ENCODE measurements at regions not wholly inside any gene's neighbourhood (a gene's known extent, or its start where the extent isn't known, plus 50 kb on each side); places are given as distances from the start of the nearest gene placed in this dataset.

DNA sequence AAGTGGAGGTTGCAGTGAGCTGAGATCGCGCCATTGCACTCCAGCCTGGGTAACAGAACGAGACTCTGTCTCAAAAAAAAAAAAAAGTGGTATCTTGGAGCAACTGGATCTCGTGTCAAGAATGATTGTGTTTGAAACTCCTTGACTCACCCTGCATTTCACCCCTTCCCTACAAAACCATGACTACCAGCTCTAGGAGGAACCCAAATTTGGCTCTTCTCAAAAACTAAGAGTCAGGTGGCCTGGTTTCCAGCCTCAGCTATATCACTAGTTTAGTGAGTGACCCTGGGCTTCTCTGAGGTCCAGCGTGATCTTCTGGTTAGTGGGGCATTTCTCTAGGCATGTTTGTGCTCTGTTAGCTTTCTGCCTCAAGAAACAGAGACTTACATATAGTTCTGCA, 222.1 kb downstream of the FAM43A start:
- H3K4me2 ChIP-seq (ENCODE audit: low read depth, low read length, poor library complexity, severe bottlenecking): no peak overlapping the region
- peaks cover 8% of the 10 kb centered on the region for H3K4me1 ChIP-seq (ENCODE audit: insufficient read depth, low read length, poor library complexity, severe bottlenecking)
- no peaks in the 10 kb centered on the region for H3K36me3 ChIP-seq (ENCODE audit: insufficient read depth, low read length)
- no peaks in the 10 kb centered on the region for H3K9me2 ChIP-seq (replicated peaks; ENCODE audit: low read depth, low read length)
- no peak for TF ChIP-seq EZH2phosphoT487 (IDR thresholded peaks at IDR 0.05; ENCODE audit: borderline replicate concordance)
- TF ChIP-seq, protein P1, sequence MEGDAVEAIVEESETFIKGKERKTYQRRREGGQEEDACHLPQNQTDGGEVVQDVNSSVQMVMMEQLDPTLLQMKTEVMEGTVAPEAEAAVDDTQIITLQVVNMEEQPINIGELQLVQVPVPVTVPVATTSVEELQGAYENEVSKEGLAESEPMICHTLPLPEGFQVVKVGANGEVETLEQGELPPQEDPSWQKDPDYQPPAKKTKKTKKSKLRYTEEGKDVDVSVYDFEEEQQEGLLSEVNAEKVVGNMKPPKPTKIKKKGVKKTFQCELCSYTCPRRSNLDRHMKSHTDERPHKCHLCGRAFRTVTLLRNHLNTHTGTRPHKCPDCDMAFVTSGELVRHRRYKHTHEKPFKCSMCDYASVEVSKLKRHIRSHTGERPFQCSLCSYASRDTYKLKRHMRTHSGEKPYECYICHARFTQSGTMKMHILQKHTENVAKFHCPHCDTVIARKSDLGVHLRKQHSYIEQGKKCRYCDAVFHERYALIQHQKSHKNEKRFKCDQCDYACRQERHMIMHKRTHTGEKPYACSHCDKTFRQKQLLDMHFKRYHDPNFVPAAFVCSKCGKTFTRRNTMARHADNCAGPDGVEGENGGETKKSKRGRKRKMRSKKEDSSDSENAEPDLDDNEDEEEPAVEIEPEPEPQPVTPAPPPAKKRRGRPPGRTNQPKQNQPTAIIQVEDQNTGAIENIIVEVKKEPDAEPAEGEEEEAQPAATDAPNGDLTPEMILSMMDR (conservative IDR thresholded peaks at IDR 0.05; ENCODE audit: low read length): no peak
- no peaks in the 10 kb centered on the region for H3F3A ChIP-seq (ENCODE audit: low read depth)
- no peaks in the 10 kb centered on the region for H3K79me2 ChIP-seq (ENCODE audit: insufficient read depth, low read length)
- no peaks in the 10 kb centered on the region; the same call in 1 of the 2 replicates for H3K9me3 ChIP-seq (ENCODE audit: insufficient read depth, low read depth, low read length)
- H3K9ac ChIP-seq (ENCODE audit: low read depth, low read length, poor library complexity, severe bottlenecking): no peak overlapping the region
- no peaks in the 10 kb centered on the region for H3K27me3 ChIP-seq (ENCODE audit: insufficient read depth, low read length, poor library complexity, severe bottlenecking)
- H2AFZ ChIP-seq (ENCODE audit: low read length): no peak overlapping the region
- H3K4me3 ChIP-seq (ENCODE audit: low read length, poor library complexity, severe bottlenecking): no peak overlapping the region
- H4K20me1 ChIP-seq (ENCODE audit: insufficient read depth, low read length, poor library complexity, severe bottlenecking): no peaks in the 10 kb centered on the region

DNA sequence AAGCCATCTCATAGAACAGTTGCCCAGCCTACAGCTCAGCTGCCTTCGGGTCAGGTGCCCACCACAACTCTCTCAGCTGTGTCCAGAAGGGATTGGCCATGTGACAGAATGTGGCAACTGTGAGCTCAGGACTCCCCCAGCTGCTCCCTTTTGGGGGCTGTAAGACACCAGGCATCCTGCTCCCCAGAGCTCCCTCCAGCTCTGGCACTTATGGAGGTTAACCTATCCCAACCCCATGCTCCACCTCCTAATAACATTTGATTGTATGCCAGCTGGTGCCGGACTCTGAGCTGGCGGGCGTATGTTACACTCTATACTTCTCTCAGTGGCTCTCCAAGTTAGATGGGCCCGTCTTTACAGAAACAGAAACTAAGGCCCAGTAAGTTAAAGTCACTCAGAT, 222.8 kb downstream of the FAM43A start:
- Histone ChIP-seq H3K4me3 (ENCODE audit: low read length, poor library complexity, severe bottlenecking) (no peak overlapping the region), H3K9me3 (ENCODE audit: insufficient read depth, low read depth, low read length) (no peaks in the 10 kb centered on the region), H3K4me2 (ENCODE audit: low read depth, low read length, poor library complexity, severe bottlenecking) (no peak overlapping the region), H2AFZ (ENCODE audit: low read length) (no peak overlapping the region), H3K27me3 (ENCODE audit: insufficient read depth, low read length, poor library complexity, severe bottlenecking) (no peaks in the 10 kb centered on the region), H3K9ac (ENCODE audit: low read depth, low read length, poor library complexity, severe bottlenecking) (no peak overlapping the region), H4K20me1 (ENCODE audit: insufficient read depth, low read length, poor library complexity, severe bottlenecking) (no peaks in the 10 kb centered on the region), H3K36me3 (ENCODE audit: insufficient read depth, low read length) (no peaks in the 10 kb centered on the region), H3K9me2 (replicated peaks; ENCODE audit: low read depth, low read length) (no peaks in the 10 kb centered on the region), H3K79me2 (ENCODE audit: insufficient read depth, low read length) (no peaks in the 10 kb centered on the region), H3F3A (ENCODE audit: low read depth) (no peaks in the 10 kb centered on the region), H3K4me1 (ENCODE audit: insufficient read depth, low read length, poor library complexity, severe bottlenecking) (peaks cover 8% of the 10 kb centered on the region)
- TF ChIP-seq, protein P1 (conservative IDR thresholded peaks at IDR 0.05; ENCODE audit: low read length): no peak
- no peak for TF ChIP-seq EZH2phosphoT487 (IDR thresholded peaks at IDR 0.05; ENCODE audit: borderline replicate concordance)

DNA sequence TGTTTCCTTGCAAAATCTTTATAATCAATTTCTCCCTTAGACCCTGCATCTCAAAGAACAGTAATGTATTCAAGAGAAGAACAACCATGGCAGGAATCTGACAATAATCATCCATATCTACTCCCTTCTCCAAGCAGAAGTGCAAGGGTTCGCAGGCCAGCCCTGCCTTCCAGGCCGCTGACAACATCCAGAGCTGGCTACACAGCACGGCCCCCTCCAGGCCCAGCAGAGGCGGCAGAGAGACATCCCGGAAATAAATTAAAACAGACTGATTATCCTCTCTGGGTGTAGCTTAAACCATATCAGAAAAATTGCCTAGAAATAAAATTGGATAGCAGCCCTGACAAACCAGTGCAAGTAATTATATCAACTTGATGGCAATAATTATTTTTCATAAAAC, 223.3 kb downstream of the FAM43A start:
- H2AFZ ChIP-seq (ENCODE audit: low read length): no peak overlapping the region
- no peaks in the 10 kb centered on the region for H3K9me2 ChIP-seq (replicated peaks; ENCODE audit: low read depth, low read length)
- H3F3A ChIP-seq (ENCODE audit: low read depth): no peaks in the 10 kb centered on the region
- H3K4me3 ChIP-seq (ENCODE audit: low read length, poor library complexity, severe bottlenecking): no peak overlapping the region
- no peaks in the 10 kb centered on the region for H3K36me3 ChIP-seq (ENCODE audit: insufficient read depth, low read length)
- TF ChIP-seq, protein P1 (conservative IDR thresholded peaks at IDR 0.05; ENCODE audit: low read length): no peak
- TF ChIP-seq EZH2phosphoT487 (IDR thresholded peaks at IDR 0.05; ENCODE audit: borderline replicate concordance): no peak
- no peaks in the 10 kb centered on the region for H3K79me2 ChIP-seq (ENCODE audit: insufficient read depth, low read length)
- H3K4me2 ChIP-seq (ENCODE audit: low read depth, low read length, poor library complexity, severe bottlenecking): no peak overlapping the region
- H3K27me3 ChIP-seq (ENCODE audit: insufficient read depth, low read length, poor library complexity, severe bottlenecking): no peaks in the 10 kb centered on the region
- H3K4me1 ChIP-seq (ENCODE audit: insufficient read depth, low read length, poor library complexity, severe bottlenecking): peaks cover 8% of the 10 kb centered on the region
- H3K9ac ChIP-seq (ENCODE audit: low read depth, low read length, poor library complexity, severe bottlenecking): no peak overlapping the region
- H4K20me1 ChIP-seq (ENCODE audit: insufficient read depth, low read length, poor library complexity, severe bottlenecking): no peaks in the 10 kb centered on the region
- H3K9me3 ChIP-seq (ENCODE audit: insufficient read depth, low read depth, low read length): no peaks in the 10 kb centered on the region

Data from Loucy (cell line).